ENCODE measurements at regions not wholly inside any gene's neighbourhood (a gene's known extent, or its start where the extent isn't known, plus 50 kb on each side); places are given as distances from the start of the nearest gene placed in this dataset.
"Not testable (repeated sequence)": the region's sequence is repeated elsewhere in the genome, so short reads cannot be mapped to it uniquely, and the experiment has no call there.

GRCh38 chrX:65903750-65904149 lies 136.1 kb downstream of the VSIG4 start:
- Histone ChIP-seq H3K4me1 (ENCODE audit: insufficient read depth, low read length) (peaks cover 9% of the 10 kb centered on the region), H3K4me3 (ENCODE audit: low read length) (no peak overlapping the region), H3K27me3 (ENCODE audit: insufficient read depth, low read length) (no peaks in the 10 kb centered on the region), H3K9me3 (ENCODE audit: low read depth, low read length) (no peaks in the 10 kb centered on the region)

GRCh38 chrX:65902011-65902410 lies 137.9 kb downstream of the VSIG4 start:
- peaks cover 9% of the 10 kb centered on the region for H3K4me1 ChIP-seq (ENCODE audit: insufficient read depth, low read length)
- H3K27me3 ChIP-seq (ENCODE audit: insufficient read depth, low read length): no peaks in the 10 kb centered on the region
- no peak overlapping the region for H3K4me3 ChIP-seq (ENCODE audit: low read length)
- H3K9me3 ChIP-seq (ENCODE audit: low read depth, low read length): no peaks in the 10 kb centered on the region

GRCh38 chrX:65900850-65901844 lies 138.7 kb downstream of the VSIG4 start:
- Histone ChIP-seq H3K27me3 (ENCODE audit: insufficient read depth, low read length) (no peaks in the 10 kb centered on the region), H3K4me3 (ENCODE audit: low read length) (no peak overlapping the region), H3K9me3 (ENCODE audit: low read depth, low read length) (no peaks in the 10 kb centered on the region), H3K4me1 (ENCODE audit: insufficient read depth, low read length) (peaks cover 7% of the 10 kb centered on the region)

- H3K27me3 ChIP-seq (ENCODE audit: insufficient read depth, low read length): no peaks in the 10 kb centered on the region
- H3K9me3 ChIP-seq (ENCODE audit: low read depth, low read length): no peaks in the 10 kb centered on the region
- H3K4me3 ChIP-seq (ENCODE audit: low read length): no peak overlapping the region
- no peaks in the 10 kb centered on the region for H3K4me1 ChIP-seq (ENCODE audit: insufficient read depth, low read length)
These were observed 145.7 kb downstream of the VSIG4 start for GRCh38 chrX:65894133-65894532.

- H3K27me3 ChIP-seq (ENCODE audit: insufficient read depth, low read length); H3K4me3 ChIP-seq (ENCODE audit: low read length); H3K9me3 ChIP-seq (ENCODE audit: low read depth, low read length); H3K4me1 ChIP-seq (ENCODE audit: insufficient read depth, low read length): not testable (repeated sequence)
These were observed 148.1 kb downstream of the VSIG4 start for GRCh38 chrX:65891817-65892216.

GRCh38 chrX:65888150-65888549 lies 151.7 kb downstream of the VSIG4 start:
- not testable (repeated sequence) for H3K9me3 ChIP-seq (ENCODE audit: low read depth, low read length); H3K4me1 ChIP-seq (ENCODE audit: insufficient read depth, low read length); H3K4me3 ChIP-seq (ENCODE audit: low read length); H3K27me3 ChIP-seq (ENCODE audit: insufficient read depth, low read length)

- H3K27me3 ChIP-seq (ENCODE audit: insufficient read depth, low read length): no peaks in the 10 kb centered on the region
- H3K4me1 ChIP-seq (ENCODE audit: insufficient read depth, low read length): no peaks in the 10 kb centered on the region
- no peak overlapping the region for H3K4me3 ChIP-seq (ENCODE audit: low read length)
- no peaks in the 10 kb centered on the region for H3K9me3 ChIP-seq (ENCODE audit: low read depth, low read length)
These were observed 156.3 kb downstream of the VSIG4 start for GRCh38 chrX:65883556-65883955.

- Histone ChIP-seq H3K4me3 (ENCODE audit: low read length) (no peak overlapping the region), H3K27me3 (ENCODE audit: insufficient read depth, low read length) (no peaks in the 10 kb centered on the region), H3K9me3 (ENCODE audit: low read depth, low read length) (no peaks in the 10 kb centered on the region), H3K4me1 (ENCODE audit: insufficient read depth, low read length) (peaks cover under 1% of the 10 kb centered on the region)
These were observed 159.7 kb downstream of the VSIG4 start for GRCh38 chrX:65879977-65880799.

- no peaks in the 10 kb centered on the region for H3K9me3 ChIP-seq (ENCODE audit: low read depth, low read length)
- H3K4me3 ChIP-seq (ENCODE audit: low read length): no peak overlapping the region
- H3K27me3 ChIP-seq (ENCODE audit: insufficient read depth, low read length): no peaks in the 10 kb centered on the region
- peaks cover 2% of the 10 kb centered on the region for H3K4me1 ChIP-seq (ENCODE audit: insufficient read depth, low read length)
These were observed 161.4 kb downstream of the VSIG4 start for GRCh38 chrX:65878456-65878855.

GRCh38 chrX:65877953-65878352 lies 161.9 kb downstream of the VSIG4 start:
- Histone ChIP-seq H3K9me3 (ENCODE audit: low read depth, low read length) (no peaks in the 10 kb centered on the region), H3K4me1 (ENCODE audit: insufficient read depth, low read length) (peaks cover 2% of the 10 kb centered on the region), H3K27me3 (ENCODE audit: insufficient read depth, low read length) (no peaks in the 10 kb centered on the region), H3K4me3 (ENCODE audit: low read length) (no peak overlapping the region)

- not testable (repeated sequence) for H3K4me3 ChIP-seq (ENCODE audit: low read length); H3K4me1 ChIP-seq (ENCODE audit: insufficient read depth, low read length); H3K9me3 ChIP-seq (ENCODE audit: low read depth, low read length); H3K27me3 ChIP-seq (ENCODE audit: insufficient read depth, low read length)
These were observed 164.3 kb downstream of the VSIG4 start for GRCh38 chrX:65875614-65876013.

GRCh38 chrX:65874765-65875164 lies 165.1 kb downstream of the VSIG4 start:
- no peak overlapping the region for H3K4me3 ChIP-seq (ENCODE audit: low read length)
- H3K9me3 ChIP-seq (ENCODE audit: low read depth, low read length): no peaks in the 10 kb centered on the region

GRCh38 chrX:65874110-65874509 lies 165.8 kb downstream of the VSIG4 start:
- H3K4me1 ChIP-seq (ENCODE audit: insufficient read depth, low read length): peaks cover 2% of the 10 kb centered on the region
- no peak overlapping the region for H3K4me3 ChIP-seq (ENCODE audit: low read length)
- H3K9me3 ChIP-seq (ENCODE audit: low read depth, low read length): no peaks in the 10 kb centered on the region
- no peaks in the 10 kb centered on the region for H3K27me3 ChIP-seq (ENCODE audit: insufficient read depth, low read length)

More at GRCh38 chrX:65874765-65875164, 165.1 kb downstream of the VSIG4 start:
- peaks cover 2% of the 10 kb centered on the region for H3K4me1 ChIP-seq (ENCODE audit: insufficient read depth, low read length)
- H3K27me3 ChIP-seq (ENCODE audit: insufficient read depth, low read length): no peaks in the 10 kb centered on the region

GRCh38 chrX:65873385-65873784 lies 166.5 kb downstream of the VSIG4 start:
- Histone ChIP-seq H3K4me3 (ENCODE audit: low read length) (no peak overlapping the region), H3K9me3 (ENCODE audit: low read depth, low read length) (no peaks in the 10 kb centered on the region), H3K4me1 (ENCODE audit: insufficient read depth, low read length) (peaks cover 2% of the 10 kb centered on the region), H3K27me3 (ENCODE audit: insufficient read depth, low read length) (no peaks in the 10 kb centered on the region)

GRCh38 chrX:65871671-65872311 lies 168.1 kb downstream of the VSIG4 start:
- Histone ChIP-seq H3K9me3 (ENCODE audit: low read depth, low read length) (no peaks in the 10 kb centered on the region), H3K27me3 (ENCODE audit: insufficient read depth, low read length) (no peaks in the 10 kb centered on the region), H3K4me3 (ENCODE audit: low read length) (no peak overlapping the region), H3K4me1 (ENCODE audit: insufficient read depth, low read length) (peaks cover 2% of the 10 kb centered on the region)

Measured in mononuclear cell (primary cell).